ENCODE measurements at regions not wholly inside any gene's neighbourhood (a gene's known extent, or its start where the extent isn't known, plus 50 kb on each side); places are given as distances from the start of the nearest gene placed in this dataset.

GRCh38 chr9:82819260-82819659, 243.7 kb downstream of the RASEF start:
- H3K4me3 ChIP-seq (ENCODE audit: low read depth, poor library complexity, severe bottlenecking), result no peak overlapping the region
- WGBS, 2 donors, result 91 to 92% methylated on average over 2 of the region's 2 CpGs
- no peak for TF ChIP-seq POLR2A (IDR thresholded peaks at IDR 0.05)
- TF ChIP-seq CTCF (IDR thresholded peaks at IDR 0.05), result no peak
- DNase-seq (ENCODE audit: low spot score in 2 of 2), result no peak
- intact Hi-C loops (cut with DNase I; ENCODE audit: low total_unique reads), result no loop called here

GRCh38 chr9:82820186-82820585, 242.8 kb downstream of the RASEF start:
- DNase-seq (ENCODE audit: low spot score in 2 of 2), result no peak
- no peak for TF ChIP-seq CTCF (IDR thresholded peaks at IDR 0.05)
- TF ChIP-seq POLR2A (IDR thresholded peaks at IDR 0.05), result no peak
- WGBS, 2 donors, result 6 to 33% methylated on average over 1 of the region's 1 CpG
- intact Hi-C loops (cut with DNase I; ENCODE audit: low total_unique reads), result no loop called here
- no peak overlapping the region for H3K4me3 ChIP-seq (ENCODE audit: low read depth, poor library complexity, severe bottlenecking)

- 20 to 22% methylated on average over 4 of the region's 4 CpGs for WGBS, 2 donors
- TF ChIP-seq CTCF (IDR thresholded peaks at IDR 0.05), result no peak
- TF ChIP-seq POLR2A (IDR thresholded peaks at IDR 0.05), result no peak
- intact Hi-C loops (cut with DNase I; ENCODE audit: low total_unique reads), result no loop called here
- no peak for DNase-seq (ENCODE audit: low spot score in 2 of 2)
- H3K4me3 ChIP-seq (ENCODE audit: low read depth, poor library complexity, severe bottlenecking), result no peak overlapping the region
Observed at GRCh38 chr9:82829818-82830217, 233.1 kb downstream of the RASEF start.

GRCh38 chr9:82865524-82865923, 197.4 kb downstream of the RASEF start:
- DNase-seq (ENCODE audit: low spot score in 2 of 2), result no peak
- intact Hi-C loops (cut with DNase I; ENCODE audit: low total_unique reads), result no loop called here
- TF ChIP-seq POLR2A (IDR thresholded peaks at IDR 0.05), result no peak
- TF ChIP-seq CTCF (IDR thresholded peaks at IDR 0.05), result no peak
- H3K4me3 ChIP-seq (ENCODE audit: low read depth, poor library complexity, severe bottlenecking), result no peak overlapping the region
- 95 to 97% methylated on average over 2 of the region's 2 CpGs for WGBS, 2 donors

- WGBS, 2 donors, result 43 to 44% methylated on average over 5 of the region's 5 CpGs
- intact Hi-C loops (cut with DNase I; ENCODE audit: low total_unique reads), result no loop called here
- TF ChIP-seq POLR2A (IDR thresholded peaks at IDR 0.05) (no peak), CTCF (IDR thresholded peaks at IDR 0.05) (no peak)
- DNase-seq (ENCODE audit: low spot score in 2 of 2), result no peak
- no peak overlapping the region for H3K4me3 ChIP-seq (ENCODE audit: low read depth, poor library complexity, severe bottlenecking)
Observed at GRCh38 chr9:82880336-82881050, 182.4 kb downstream of the RASEF start.

GRCh38 chr9:82882138-82882537, 180.8 kb downstream of the RASEF start:
- TF ChIP-seq POLR2A (IDR thresholded peaks at IDR 0.05) (no peak), CTCF (IDR thresholded peaks at IDR 0.05) (no peak)
- DNase-seq (ENCODE audit: low spot score in 2 of 2), result no peak
- WGBS, 2 donors, result 92 to 94% methylated on average over 1 of the region's 1 CpG
- intact Hi-C loops (cut with DNase I; ENCODE audit: low total_unique reads), result no loop called here
- no peak overlapping the region for H3K4me3 ChIP-seq (ENCODE audit: low read depth, poor library complexity, severe bottlenecking)

Measured in lower leg skin (tissue), 4 donors.